NCI-H226 (cell line): ENCODE measurements at regions not wholly inside any gene's neighbourhood (a gene's known extent, or its start where the extent isn't known, plus 50 kb on each side); places are given as distances from the start of the nearest gene placed in this dataset.
"Not testable (repeated sequence)": the region's sequence is repeated elsewhere in the genome, so short reads cannot be mapped to it uniquely, and the experiment has no call there.

ENCODE experiments used
- DNase-seq: peaks from one replicate; pipeline ENCODE4 v3.0.0-alpha.2; 2015

DNA sequence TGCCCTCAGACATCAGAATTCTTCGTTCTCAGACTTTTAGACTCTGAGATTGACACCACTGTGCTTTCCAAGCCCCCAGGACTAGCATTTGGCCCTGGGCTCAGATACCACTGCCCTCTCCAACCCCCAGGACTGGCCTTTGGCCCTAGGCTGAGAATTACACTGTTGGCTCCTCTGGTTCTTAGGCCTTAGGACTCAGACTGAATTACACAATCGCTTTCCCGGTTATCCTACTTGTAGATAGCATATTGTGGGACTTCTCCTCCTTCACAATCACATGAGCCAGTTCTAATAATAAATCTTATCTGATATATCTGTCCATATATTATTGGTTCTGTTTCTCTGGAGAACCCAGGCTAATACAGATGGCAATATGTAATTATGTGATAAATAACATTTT, 1725.5 kb downstream of the GRIK2 start:
- no peak for DNase-seq

DNA sequence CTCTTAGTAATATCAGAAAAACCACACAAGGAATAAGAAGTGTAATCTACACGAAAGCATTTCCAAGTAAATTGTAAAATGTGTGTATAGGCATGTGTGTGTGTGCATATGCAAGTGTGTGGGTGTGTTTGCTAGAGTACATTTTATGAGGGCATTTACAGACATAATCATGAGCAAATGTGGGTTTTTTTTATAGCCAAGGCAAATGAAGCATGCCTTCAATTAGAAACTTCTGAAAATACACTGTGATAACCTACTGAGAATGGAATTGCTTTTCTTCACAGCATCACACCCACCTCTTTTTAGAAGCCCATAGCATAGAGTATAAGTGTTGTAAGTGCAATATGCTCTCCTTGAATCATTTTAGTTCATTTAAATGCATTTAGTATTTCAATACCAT, 1721.1 kb downstream of the GRIK2 start:
- no peak for DNase-seq

DNA sequence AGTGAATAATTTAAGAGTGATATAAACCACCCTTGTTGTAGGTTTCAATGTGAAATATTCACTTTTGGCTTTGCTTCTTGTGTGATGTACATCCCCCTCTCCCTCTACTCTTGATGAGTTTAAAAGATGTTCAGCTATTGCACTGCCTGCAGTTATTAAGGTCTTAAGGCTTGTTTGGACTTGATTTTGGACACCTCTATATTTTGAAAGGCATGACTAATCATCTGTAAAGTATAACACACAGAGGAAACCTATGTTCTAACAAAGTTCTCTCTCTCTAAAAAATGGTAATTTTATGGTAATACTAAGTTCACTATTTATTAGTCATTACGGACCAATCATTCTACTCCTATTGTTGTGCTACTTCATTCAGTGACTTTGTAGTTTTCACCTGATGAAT, 1719.9 kb downstream of the GRIK2 start:
- no peak for DNase-seq

DNA sequence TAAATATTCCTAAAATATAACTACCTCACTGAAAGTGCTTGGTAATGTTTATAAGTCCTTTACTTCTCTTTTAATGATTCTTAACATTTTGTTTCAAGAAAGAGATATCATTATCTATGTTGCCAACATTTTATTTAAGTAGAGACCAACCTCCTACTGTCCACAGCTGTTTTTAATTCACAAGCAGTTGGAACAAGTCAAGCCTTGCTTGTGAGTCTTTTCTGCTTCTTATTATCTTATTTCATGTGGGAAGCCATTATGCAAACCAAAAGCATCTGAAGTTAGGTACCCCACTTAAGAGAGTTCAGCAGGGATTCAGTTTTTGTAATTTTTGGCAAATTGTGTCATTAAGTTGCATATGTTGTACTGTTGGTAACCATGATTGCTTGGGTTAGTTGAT, 1714.5 kb downstream of the GRIK2 start:
- no peak for DNase-seq

DNA sequence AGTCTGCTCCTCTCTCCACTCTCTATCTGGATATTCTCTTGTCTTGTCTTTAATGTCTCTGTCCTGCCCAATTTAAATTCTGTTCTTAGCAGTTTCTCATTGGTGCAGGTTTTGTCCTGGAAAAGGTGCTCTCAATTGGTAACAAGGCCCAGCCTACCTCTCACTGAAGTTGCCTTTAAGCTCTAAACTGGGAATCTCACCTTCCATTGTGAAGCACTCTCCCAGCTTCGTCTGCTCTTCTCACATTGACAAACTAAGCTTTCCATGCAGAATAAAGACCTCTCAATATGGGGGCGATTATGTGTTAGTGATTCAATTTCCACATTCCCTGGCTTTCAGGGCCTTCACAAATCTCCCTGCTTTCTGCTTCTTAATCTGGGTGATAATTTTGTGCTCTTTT, 1712.2 kb downstream of the GRIK2 start:
- DNase-seq = no peak

DNA sequence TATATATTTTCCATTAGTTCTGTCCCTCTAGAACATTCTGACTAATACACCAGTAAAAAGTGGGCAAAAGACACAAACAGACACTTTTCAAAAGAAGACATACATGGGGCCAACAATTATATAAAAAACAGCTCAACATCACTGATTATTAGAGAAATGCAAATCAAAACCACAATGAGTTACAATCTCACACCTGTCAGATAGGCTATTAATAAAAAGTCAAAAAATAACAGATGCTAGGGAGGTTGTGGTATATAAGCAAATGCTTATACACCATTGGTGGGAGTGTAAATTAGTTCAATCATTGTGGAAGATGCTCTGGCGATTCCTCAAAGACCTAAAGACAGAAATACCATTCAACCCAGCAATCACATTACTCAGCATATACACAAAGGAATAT, 1707.8 kb downstream of the GRIK2 start:
- DNase-seq = no peak

DNA sequence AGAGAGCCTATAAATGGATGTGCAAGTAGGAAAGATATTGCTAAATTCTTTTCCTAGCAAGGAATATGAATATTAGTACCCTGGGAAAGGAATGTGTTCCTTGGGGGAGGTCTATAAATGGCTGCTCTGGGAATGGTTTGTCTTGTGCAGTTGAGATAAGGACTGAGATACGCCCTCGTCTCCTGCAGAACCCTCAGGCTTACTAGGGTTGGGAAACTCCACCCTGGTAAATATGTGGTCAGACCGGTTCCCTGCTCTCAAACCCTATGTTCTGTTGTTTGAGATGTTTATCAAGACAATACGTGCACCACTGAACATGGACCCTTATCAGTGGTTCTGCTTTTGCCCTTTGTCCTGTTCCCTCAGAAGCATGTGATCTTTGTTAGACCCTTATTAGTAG, 1698.9 kb downstream of the GRIK2 start:
- not testable (repeated sequence) for DNase-seq

DNA sequence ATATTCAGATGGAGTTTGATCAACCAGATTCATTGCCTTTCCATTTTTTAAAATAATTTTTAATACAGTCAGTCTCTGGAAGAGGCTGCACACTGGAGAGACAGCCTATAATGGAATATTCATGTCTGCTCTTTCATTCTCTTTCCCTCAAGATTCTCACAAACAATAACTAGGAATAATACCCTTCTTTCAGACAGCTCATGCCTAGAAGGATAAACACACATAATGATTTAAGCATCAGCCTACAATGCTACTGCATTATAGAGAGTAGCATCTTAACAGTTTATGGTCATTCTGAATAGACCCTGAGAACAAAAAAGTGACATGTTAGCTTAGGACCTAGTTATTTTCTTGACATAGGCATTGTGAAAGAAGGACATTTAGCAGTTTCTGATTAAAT, 1692.3 kb downstream of the GRIK2 start:
- no peak for DNase-seq

DNA sequence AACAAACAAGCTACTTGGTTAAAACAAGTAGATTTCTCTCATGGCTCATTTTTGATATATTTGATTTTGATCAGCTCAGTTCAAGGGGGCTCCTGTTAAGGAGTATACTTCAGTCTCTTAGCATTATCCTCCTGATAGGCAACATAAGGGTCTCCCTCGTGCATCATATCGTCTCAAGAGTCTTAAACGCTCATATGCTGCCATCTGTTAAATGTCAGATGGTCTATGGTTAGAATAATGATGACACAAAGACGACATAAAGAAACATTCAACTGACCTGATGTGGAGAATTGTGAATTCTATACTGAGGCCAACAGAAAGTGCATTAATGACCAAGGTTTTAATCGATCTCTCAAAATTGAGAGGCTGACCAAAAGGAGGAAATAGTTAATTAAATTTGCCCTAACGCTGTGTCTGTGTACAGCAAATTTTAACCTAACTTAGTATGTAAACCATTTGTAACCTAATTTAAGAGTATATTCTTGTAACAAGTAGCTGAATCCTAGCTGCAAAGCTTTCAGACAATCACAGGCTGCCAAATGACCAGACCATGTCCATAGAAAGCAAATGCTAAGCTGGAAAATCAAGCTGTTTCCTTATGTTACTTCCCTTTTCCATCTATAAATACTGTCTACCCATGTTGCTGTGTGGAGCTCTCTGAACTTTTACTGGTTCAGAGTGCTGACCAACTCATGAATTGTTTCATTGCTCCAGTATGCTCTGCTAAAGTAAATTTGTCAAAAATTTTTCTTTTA, 1688.5 kb downstream of the GRIK2 start:
- no peak for DNase-seq

DNA sequence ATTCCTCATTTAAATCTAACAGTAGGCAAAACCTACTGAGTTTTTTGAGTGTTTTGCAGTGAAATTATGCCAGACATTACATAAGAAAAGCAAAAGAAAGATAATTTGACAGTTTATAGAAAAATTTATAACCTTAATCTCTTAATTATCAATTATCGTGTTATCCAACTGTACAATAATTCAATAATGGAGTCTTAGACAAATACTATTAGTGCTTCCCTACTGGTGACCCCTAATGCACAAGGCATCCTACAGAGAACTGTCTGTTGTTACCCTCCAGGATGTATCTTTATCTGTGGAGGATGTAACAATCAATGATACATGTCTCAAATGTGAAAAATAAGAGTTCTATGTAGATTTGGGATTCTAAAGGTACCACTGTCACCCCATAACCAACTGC, 1687.6 kb downstream of the GRIK2 start:
- no peak for DNase-seq

DNA sequence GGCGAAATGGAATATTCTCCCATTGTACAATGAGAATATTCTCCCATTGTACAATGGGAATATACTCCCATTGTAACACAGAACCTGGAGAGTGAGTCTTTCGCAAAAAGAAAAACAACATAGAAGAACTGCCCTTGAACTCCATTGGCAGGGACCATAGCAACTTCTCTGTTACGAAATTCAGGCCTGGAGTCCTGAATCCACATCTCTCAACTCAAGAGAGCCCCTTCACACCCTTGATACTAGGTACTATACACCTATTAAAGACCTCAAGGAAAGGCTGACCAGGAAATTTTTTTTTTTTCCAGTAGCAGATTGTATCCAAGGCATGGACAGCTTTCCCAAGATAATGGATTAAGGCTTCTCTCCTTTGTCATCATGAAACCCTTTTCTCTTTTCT, 1687.0 kb downstream of the GRIK2 start:
- DNase-seq = no peak

DNA sequence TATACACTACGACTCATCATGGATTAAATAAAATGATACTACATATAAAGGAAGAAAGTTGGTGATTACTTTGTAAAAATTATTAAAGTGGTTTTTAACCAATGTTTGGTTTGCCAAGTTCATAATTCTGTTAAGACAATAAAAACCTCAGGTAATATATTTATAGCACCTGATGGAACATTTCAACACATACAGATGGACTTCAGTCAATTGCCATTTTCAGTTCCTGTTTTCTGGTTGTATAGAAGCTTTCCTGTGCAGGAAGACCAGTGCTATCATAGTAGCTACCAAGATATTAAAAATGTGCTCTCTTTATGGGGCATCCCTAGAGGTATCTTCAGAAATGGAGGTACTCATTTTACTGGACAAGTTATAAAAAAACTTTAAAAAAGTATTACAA, 1686.4 kb downstream of the GRIK2 start:
- DNase-seq = no peak

DNA sequence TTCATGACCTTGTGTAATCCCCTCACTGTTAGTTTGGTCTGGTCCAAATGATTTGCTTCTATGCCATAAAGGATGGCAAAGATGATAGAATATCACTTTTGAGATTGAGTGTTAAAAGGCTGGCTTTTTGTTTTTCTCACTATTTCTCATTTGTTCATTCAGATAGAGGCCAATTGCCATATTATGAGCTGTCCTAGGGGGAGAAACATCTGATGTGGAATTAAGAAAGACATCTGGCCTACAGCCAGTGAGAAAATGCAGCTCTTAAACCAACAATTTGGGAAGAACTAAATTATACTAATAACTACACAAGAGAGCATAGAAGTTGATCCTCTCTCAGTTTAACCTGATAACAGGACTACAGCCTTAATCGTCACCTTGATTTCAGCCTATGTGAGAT, 1668.6 kb downstream of the GRIK2 start:
- no peak for DNase-seq

DNA sequence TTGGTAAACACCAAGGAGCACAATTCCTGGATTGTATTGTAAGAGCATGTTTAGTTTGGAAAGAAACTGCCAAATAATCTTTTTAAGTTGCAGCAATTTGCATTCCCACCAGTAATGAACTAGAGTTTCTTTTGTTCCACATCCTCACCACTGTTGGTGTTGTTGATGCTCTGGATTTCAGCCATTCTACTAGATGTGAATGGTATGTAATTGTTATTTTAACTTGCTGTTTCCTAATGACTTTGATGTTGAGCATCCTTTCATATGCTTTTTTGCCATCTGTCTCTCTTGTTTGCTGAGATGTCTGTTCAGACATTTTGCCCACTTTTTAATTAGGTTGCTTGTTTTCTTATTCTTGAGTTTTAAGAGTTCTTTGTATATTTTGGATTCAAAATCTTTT, 1654.1 kb downstream of the GRIK2 start:
- no peak for DNase-seq

DNA sequence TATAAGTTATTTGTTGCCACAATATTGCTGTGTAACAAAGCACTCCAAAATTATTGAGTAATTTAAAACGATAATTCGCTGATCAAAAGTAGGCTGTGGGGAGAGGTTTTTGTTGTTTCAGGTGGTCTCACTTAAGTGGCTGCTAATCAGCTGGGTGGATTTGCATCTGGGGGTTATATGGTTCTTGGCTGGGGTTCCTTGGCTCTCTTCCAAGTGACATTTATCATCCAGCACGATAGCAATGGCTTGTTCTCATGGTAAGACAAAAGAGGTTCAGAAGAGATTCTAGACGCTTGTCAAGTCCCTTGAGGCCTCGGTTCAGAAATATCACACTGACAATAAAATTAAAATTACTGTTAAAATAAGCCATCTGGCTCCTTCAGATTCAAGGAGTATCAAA, 1648.8 kb downstream of the GRIK2 start:
- no peak for DNase-seq

DNA sequence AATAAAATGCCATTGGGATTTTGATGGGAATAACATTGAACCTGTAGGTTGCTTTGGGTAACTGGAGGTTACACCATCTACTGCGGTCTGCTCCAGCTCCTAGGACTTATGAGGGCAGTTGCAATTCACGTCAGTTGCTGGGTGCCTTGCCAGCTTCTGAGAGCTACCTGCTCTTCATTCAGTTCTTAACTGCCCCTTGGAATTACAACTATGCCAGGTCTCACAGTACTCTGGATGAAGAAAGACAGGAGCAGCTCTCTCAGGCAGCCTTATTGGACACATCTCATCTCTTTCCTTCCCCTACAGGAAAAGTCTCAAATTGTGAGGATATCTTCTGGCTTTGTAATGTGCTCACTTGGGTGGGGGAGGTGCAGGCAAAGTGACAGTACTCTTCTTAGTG, 1643.3 kb downstream of the GRIK2 start:
- DNase-seq = no peak

DNA sequence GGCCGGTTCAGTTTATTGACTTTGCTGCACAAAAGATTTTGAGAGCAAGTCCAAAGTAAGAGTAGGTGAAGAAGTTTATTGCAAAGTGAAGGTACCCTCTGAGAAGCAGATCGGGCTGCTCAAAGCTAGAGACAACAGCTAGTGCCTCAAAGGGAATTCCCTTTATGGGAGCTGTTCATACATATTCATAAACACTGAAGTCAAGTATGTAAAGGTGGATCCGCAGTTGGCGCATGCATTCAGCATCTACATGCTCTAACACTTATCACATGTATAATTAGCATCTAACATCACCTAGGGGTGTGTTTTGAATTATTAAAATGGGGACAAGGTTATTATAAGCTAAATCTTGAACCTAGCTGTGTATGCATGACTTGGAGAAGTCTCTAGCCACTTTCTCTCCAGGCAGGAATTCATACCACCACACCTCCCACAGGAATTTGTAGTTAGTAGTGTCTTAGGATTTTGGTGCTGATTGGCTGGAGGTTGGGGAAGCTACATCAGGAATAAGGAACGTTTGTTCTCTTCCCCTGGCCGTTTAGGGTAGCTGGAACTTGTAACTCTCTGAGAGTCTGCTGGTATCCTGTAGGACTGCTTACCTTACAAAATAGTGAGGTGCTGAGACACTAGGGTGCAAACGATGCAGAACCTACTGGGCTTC, 1633.9 kb downstream of the GRIK2 start:
- peak; percentile 13 for DNase-seq

DNA sequence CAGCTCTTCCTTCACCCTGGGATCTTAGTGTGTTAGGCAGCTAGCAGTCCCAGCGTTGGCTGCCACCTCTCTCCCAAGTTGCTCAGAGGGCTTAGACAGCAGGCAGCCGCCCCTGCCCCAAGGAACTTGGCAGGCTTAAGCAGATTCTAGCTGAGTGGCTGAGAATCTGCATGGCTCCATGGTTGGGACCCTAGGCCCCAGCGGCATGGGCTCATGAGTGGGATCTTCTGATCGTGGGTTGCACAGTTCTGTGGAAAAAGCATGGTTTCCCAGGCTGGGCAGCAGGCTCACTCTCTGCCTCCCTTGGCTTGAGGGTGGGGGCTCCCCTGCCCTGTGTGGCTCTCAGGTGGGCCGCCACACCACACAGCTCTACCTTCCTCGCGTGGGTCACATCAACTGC, 1624.9 kb downstream of the GRIK2 start:
- no peak for DNase-seq

DNA sequence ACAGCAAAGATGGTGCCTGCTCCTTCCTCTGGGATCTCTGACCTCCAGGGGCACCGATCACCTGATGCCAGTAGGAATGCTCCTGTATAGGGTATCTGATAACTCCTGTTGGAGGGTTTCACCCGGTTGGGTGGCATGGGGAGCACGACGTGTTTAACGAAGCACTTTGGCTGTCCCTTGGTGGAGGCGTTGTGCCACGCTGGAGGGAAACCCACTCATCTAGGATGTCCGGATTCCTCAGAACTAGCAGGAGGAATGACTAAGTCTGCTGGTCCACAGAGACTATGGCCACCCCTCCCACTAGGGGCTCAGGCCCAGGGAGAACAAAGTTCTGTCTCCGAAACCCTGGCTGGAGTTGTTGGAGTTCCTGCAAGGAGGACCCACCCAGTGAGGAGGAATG, 1624.4 kb downstream of the GRIK2 start:
- no peak for DNase-seq

DNA sequence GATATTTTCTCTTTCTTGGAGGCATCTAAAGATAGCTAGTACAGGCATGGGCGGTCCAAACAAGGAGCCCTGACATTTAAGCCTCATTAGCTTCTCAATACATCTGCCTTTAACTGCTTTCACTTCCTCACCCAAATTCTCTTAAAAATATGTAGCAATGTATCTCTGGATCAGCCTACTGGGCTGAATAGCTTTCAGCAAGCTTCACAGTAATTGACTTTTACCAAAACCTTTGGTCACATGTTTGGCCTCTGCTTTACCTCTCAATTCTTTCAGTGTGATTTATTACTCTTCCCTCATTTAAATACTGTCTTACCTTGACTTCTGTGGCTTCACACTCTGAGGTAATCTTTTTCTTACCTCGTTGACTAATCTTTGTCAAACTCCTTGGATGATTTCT, 1618.1 kb downstream of the GRIK2 start:
- no peak for DNase-seq

DNA sequence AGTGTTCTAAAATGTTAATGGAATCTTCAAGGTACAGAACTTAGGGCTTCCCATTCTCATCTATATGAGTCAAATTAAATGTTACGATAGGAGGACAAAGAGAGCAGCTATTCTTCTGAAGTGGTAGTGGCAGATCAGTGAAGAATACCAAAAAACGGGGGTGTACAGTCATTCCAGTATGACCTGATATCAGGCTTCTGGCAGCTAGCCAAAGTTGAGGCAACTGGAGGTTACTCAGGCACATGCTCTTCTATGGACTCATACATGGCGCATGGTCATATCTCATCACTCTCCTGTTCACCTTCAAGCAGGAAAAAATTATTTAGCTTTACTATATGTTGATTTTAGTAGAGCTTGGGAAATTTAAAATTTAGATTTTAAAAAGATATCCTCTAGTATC, 1608.8 kb downstream of the GRIK2 start:
- peak; percentile 11 for DNase-seq

DNA sequence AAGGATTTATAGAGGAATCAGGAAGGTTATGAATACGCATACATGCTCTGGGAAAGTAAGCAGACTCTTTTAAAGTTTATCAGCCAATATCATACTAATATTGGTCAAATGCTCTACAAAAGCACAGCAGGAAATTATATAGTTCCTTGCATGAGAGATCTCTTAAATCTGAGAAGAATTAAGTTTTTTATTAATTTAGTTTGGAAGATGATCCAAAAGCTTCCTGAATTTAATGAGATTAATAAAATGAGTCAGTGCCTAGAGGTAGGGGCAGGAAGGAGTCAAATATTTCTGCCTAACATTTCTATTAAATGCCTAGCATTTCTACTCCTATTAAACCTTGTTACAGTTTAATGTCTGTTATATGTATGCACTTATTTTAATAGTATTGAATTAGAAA, 1608.2 kb downstream of the GRIK2 start:
- no peak for DNase-seq

DNA sequence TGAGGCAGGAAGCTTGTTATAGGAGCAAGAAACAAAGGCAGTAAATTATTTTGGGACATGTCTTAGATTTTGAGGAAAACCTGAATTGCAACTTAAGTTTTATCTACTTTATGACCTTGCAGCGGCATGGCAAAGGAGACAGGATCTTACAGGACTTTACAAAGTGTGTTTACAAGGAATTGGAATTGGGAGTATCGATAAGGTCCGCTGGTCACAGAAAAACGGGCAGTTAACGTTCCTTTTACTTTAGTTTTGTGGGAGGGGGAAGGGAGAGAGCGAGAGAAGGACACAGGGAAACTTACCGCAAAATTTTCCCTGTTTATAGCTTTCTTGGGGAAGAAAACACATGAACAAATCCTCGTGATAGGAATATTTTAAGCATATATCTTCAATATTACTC, 1607.2 kb downstream of the GRIK2 start:
- DNase-seq = no peak

DNA sequence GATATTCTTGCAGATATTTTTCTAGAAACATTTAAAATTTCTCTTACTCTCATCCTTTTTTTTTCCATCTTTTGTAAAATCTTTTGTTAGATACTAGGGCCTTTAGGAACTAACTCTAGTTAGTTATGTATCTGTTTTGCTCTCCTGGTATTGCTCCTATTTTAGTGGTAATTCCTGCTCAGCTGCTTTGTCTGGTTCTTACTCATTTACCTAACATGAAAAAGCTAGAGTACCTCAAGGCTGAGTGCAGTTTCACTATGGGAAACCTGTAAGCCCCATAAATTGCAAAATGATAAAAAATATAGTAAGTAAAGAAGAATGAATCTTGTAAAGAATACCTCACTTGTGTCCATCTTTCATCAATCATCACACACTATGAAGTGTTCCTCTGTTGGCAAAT, 1602.0 kb downstream of the GRIK2 start:
- no peak for DNase-seq

DNA sequence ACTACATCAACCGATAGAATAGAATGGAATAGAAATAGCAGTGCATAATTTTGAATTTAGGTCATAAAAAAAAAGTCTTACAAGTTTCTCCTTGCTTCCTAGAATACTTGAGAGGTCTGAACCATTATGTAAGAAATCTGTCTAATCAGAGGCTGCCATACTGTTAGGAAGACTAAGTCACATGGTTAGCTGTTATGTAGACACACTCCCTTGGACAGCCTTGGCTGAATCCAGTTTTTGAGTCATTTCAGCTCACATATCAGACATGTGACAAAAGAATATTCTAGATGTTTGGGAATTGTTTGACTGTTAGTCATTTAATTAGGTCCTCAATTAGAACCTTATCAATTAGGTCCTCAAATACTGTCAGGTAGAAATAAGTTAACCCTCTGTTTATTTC, 1601.4 kb downstream of the GRIK2 start:
- DNase-seq = no peak
